Prostate gland (tissue), 2 donors: ENCODE measurements at regions not wholly inside any gene's neighbourhood (a gene's known extent, or its start where the extent isn't known, plus 50 kb on each side); places are given as distances from the start of the nearest gene placed in this dataset.

Experiments used
- DNase-seq: peaks from one replicate; pipeline ENCODE4 v3.0.0-alpha.2; 2019; ENCODE audit warnings: low spot score
- H3K27ac ChIP-seq, 2 donors: fragments of 200-600 bp; sonication (generic); 2 replicates each; pipeline ENCODE4 v1.5.1; 2017 to 2019
- H3K27me3 ChIP-seq: fragments of 200-600 bp; sonication (generic); replicated peaks from 2 replicates; pipeline ENCODE4 v1.5.1; 2019; ENCODE audit not compliant: insufficient read depth
- H3K36me3 ChIP-seq, 2 donors: fragments of 200-600 bp; sonication (generic); 1 replicate in 1 of 2; 2 replicates in 1 of 2; pipeline versions ENCODE4 v1.5.1 to v1.8.1; 2017 to 2019
- H3K4me1 ChIP-seq: fragments of 200-600 bp; sonication (generic); replicated peaks from 2 replicates; pipeline ENCODE4 v1.5.1; 2019
- H3K4me3 ChIP-seq, 2 donors: fragments of 200-600 bp; sonication (generic); 2 replicates each; pipeline ENCODE4 v1.5.1; 2017 to 2019
- H3K9me3 ChIP-seq: fragments of 200-600 bp; sonication (generic); 2 replicates; pipeline ENCODE4 v1.5.1; 2017
- CTCF ChIP-seq, 4 experiments: fragments of 200-600 bp in 2 of 4; fragments of 450-650 bp in 2 of 4; sonication (generic) in 2 of 4; IDR thresholded peaks; 1 replicate in 3 of 4; 2 replicates in 1 of 4; pipeline ENCODE4 v1.5.1; 2016 to 2019; ENCODE audit warnings: antibody characterized with exemption in 4 of 4, mild to moderate bottlenecking in 2 of 4, moderate library complexity in 2 of 4
- POLR2A ChIP-seq: fragments of 450-650 bp; IDR thresholded peaks from one replicate; pipeline ENCODE4 v1.6.1; 2016; ENCODE audit warnings: antibody characterized with exemption, mild to moderate bottlenecking
- POLR2AphosphoS5 ChIP-seq: sonication (generic); formaldehyde crosslinking; IDR thresholded peaks from one replicate; pipeline ENCODE4 v1.6.1; 2017; ENCODE audit warnings: antibody characterized with exemption
- WGBS: methylation state at CpG from one replicate; pipeline ENCODE4 v1.1.5; 2018; 5-methylcytosine and 5-hydroxymethylcytosine counted together
- intact Hi-C: fragments of 100-400 bp; cut with DNase I; formaldehyde crosslinking; loops from one replicate; pipeline ENCODE4 v1.14.2; 2022

GRCh38 chr16:76897816-76898215, 293.2 kb upstream of the MON1B start:
- Histone ChIP-seq H3K4me3 (no peak overlapping the region), H3K36me3 (no peaks in the 10 kb centered on the region), H3K27me3 (no peaks in the 10 kb centered on the region), H3K4me1 (no peaks in the 10 kb centered on the region), H3K9me3 (no peaks in the 10 kb centered on the region), H3K27ac (no peak overlapping the region)
- DNase-seq: no peak
- TF ChIP-seq CTCF (IDR thresholded peaks at IDR 0.05) (no peak), POLR2A (no peak), POLR2AphosphoS5 (no peak)
- intact Hi-C loops: no loop called here
- WGBS: 89% methylated on average over 1 of the region's 1 CpG

- no peak for TF ChIP-seq POLR2A
- no peak for TF ChIP-seq CTCF (IDR thresholded peaks at IDR 0.05)
- no peak for TF ChIP-seq POLR2AphosphoS5
Observed at GRCh38 chr16:76899767-76900166, 291.2 kb upstream of the MON1B start.

GRCh38 chr16:76900285-76901263, 290.4 kb upstream of the MON1B start:
- DNase-seq: no peak
- H3K4me3 ChIP-seq: no peak overlapping the region
- intact Hi-C loops: no loop called here
- TF ChIP-seq POLR2AphosphoS5 (no peak), CTCF (IDR thresholded peaks at IDR 0.05) (no peak), POLR2A (no peak)
- 67% methylated on average over 6 of the region's 6 CpGs for WGBS
- no peak overlapping the region for H3K27ac ChIP-seq
- H3K36me3 ChIP-seq: no peaks in the 10 kb centered on the region
- no peaks in the 10 kb centered on the region for H3K4me1 ChIP-seq
- no peaks in the 10 kb centered on the region for H3K27me3 ChIP-seq
- H3K9me3 ChIP-seq: no peaks in the 10 kb centered on the region

More at GRCh38 chr16:76899767-76900166, 291.2 kb upstream of the MON1B start:
- no peak overlapping the region for H3K4me3 ChIP-seq
- no peaks in the 10 kb centered on the region for H3K4me1 ChIP-seq
- no peaks in the 10 kb centered on the region for H3K27me3 ChIP-seq
- H3K9me3 ChIP-seq: no peaks in the 10 kb centered on the region
- DNase-seq: no peak
- intact Hi-C loops: no loop called here
- no peak overlapping the region for H3K27ac ChIP-seq
- H3K36me3 ChIP-seq: no peaks in the 10 kb centered on the region

- H3K9me3 ChIP-seq: no peaks in the 10 kb centered on the region
- TF ChIP-seq POLR2AphosphoS5: no peak
- TF ChIP-seq CTCF (IDR thresholded peaks at IDR 0.05): no peak
- TF ChIP-seq POLR2A: no peak
- 77% methylated on average over 2 of the region's 2 CpGs for WGBS
Observed at GRCh38 chr16:76906552-76906951, 284.4 kb upstream of the MON1B start.

GRCh38 chr16:76910931-76911330, 280.1 kb upstream of the MON1B start:
- Histone ChIP-seq H3K36me3 (no peaks in the 10 kb centered on the region), H3K4me1 (no peaks in the 10 kb centered on the region), H3K27ac (no peak overlapping the region), H3K27me3 (no peaks in the 10 kb centered on the region), H3K4me3 (no peak overlapping the region), H3K9me3 (no peaks in the 10 kb centered on the region)
- no peak for DNase-seq
- WGBS: 93% methylated on average over 3 of the region's 3 CpGs
- no peak for TF ChIP-seq POLR2A
- no peak for TF ChIP-seq POLR2AphosphoS5
- no peak for TF ChIP-seq CTCF (IDR thresholded peaks at IDR 0.05)
- intact Hi-C loops: no loop called here

More at GRCh38 chr16:76906552-76906951, 284.4 kb upstream of the MON1B start:
- intact Hi-C loops: no loop called here
- no peaks in the 10 kb centered on the region for H3K27me3 ChIP-seq
- H3K4me3 ChIP-seq: no peak overlapping the region
- H3K27ac ChIP-seq: no peak overlapping the region
- H3K36me3 ChIP-seq: no peaks in the 10 kb centered on the region
- no peak for DNase-seq
- H3K4me1 ChIP-seq: no peaks in the 10 kb centered on the region
